ENCODE measurements at regions not wholly inside any gene's neighbourhood (a gene's known extent, or its start where the extent isn't known, plus 50 kb on each side); places are given as distances from the start of the nearest gene placed in this dataset.

GRCh38 chr11:27287205-27287604 lies 75.8 kb downstream of the CCDC34 start:
- no peak for DNase-seq

GRCh38 chr11:27285761-27286160 lies 77.3 kb downstream of the CCDC34 start:
- DNase-seq: no peak

- DNase-seq: no peak
These were observed 80.2 kb downstream of the CCDC34 start for GRCh38 chr11:27282806-27283205.

- DNase-seq: no peak
These were observed 81.0 kb downstream of the CCDC34 start for GRCh38 chr11:27281740-27282590.

- DNase-seq: no peak
These were observed 81.7 kb downstream of the CCDC34 start for GRCh38 chr11:27281276-27281675.

- no peak for DNase-seq
These were observed 82.9 kb downstream of the CCDC34 start for GRCh38 chr11:27280140-27280539.

GRCh38 chr11:27279460-27279859 lies 83.6 kb downstream of the CCDC34 start:
- DNase-seq: no peak

GRCh38 chr11:27277843-27278242 lies 85.2 kb downstream of the CCDC34 start:
- no peak for DNase-seq

GRCh38 chr11:27276141-27276540 lies 86.9 kb downstream of the CCDC34 start:
- no peak for DNase-seq

GRCh38 chr11:27274854-27275395 lies 88.1 kb downstream of the CCDC34 start:
- DNase-seq: no peak

- no peak for DNase-seq
These were observed 96.9 kb downstream of the CCDC34 start for GRCh38 chr11:27266125-27266524.

- no peak for DNase-seq
These were observed 99.0 kb downstream of the CCDC34 start for GRCh38 chr11:27263986-27264385.

- no peak for DNase-seq
These were observed 100.0 kb downstream of the CCDC34 start for GRCh38 chr11:27263046-27263445.

GRCh38 chr11:27255447-27255828 lies 107.6 kb downstream of the CCDC34 start:
- DNase-seq: no peak

GRCh38 chr11:27254744-27255446 lies 108.1 kb downstream of the CCDC34 start:
- no peak for DNase-seq

- DNase-seq: no peak
These were observed 109.8 kb downstream of the CCDC34 start for GRCh38 chr11:27253224-27253623.

- no peak for DNase-seq
These were observed 111.9 kb downstream of the CCDC34 start for GRCh38 chr11:27250867-27251665.

GRCh38 chr11:27248576-27249509 lies 114.2 kb downstream of the CCDC34 start:
- DNase-seq: no peak

GRCh38 chr11:27247660-27248059 lies 115.4 kb downstream of the CCDC34 start:
- no peak for DNase-seq

- no peak for DNase-seq
These were observed 116.1 kb downstream of the CCDC34 start for GRCh38 chr11:27246925-27247324.

GRCh38 chr11:27244900-27245299 lies 118.1 kb downstream of the CCDC34 start:
- DNase-seq: no peak

GRCh38 chr11:27242591-27242990 lies 120.4 kb downstream of the CCDC34 start:
- DNase-seq: no peak

All from NCI-H1930 (cell line).